ENCODE measurements at regions not wholly inside any gene's neighbourhood (a gene's known extent, or its start where the extent isn't known, plus 50 kb on each side); places are given as distances from the start of the nearest gene placed in this dataset.

DNA sequence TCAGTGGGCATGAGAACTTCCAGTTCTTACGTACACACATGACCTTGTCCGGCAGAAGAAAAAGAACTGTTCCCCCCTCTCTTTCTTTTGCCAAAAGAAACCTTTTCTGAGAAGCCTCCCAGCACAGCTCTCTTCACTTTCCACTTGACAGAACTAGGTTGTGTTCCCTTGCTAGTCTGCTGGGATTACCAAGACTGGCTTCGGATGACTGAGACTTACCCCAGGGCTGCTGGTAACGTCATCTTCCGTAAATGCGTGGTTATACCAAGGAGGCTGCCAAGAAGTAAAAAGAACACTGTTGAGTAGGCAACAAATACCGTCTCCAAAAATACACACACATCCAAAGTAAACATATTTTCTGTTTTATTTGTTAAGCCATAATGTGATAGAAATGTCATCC lies 908.2 kb downstream of the EFNB2 start:
- DNase-seq (ENCODE audit: low read depth, low spot score) = peak; percentile 67

DNA sequence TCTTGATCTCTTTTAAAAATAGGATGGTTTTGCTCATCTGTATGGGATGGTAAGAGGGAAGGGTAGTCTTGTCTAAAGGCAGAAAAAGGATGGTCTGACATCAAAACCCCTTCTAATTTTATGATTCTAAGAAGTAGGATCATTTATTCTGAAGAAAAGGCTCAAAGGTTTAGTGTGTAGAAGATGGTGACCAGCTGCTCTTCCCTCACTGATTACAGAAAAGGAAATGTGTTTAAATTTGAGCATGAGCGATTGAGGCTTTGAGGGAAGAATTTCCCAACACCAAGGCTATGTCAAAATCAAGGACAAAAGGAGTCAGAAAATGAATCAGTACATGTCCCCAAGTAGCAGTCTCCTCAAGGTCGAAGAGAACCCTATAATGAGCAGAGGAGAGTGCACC lies 909.8 kb downstream of the EFNB2 start:
- no peak for DNase-seq (ENCODE audit: low read depth, low spot score)

DNA sequence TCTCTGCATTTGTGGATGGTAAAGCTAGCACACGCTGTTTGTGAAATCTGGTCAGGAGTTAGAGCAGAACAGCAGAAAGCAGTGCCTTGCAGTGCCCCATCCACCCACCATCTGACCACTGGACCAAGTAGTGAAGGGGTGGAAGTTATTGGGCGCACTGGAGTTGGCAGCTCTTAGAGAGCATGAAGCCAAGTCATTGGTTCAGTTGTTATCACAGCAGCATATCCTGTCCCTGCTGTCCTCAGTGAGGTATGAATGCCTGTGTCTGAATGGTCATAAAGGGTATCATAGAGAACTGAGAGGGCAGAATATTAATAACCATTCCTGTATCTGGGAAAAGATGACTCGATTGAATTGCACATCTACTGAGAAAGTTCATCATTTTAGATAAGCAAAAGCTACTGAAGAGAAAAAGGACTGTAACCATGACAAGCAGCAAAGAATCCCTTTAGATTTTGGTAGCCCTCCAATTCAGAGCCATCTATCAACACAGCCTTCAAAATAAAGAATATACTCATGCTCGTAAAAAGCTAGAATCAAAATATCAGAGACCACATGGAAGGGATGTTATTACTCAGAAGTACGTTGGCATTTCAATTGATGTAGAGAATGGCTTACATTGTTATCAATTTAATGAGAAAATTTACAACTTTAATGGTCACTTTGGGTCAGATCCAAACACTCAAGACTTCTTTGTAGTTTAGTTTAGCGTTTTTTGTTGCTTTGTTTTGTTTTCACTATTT lies 919.0 kb downstream of the EFNB2 start:
- DNase-seq (ENCODE audit: low read depth, low spot score) = peak; percentile 11

DNA sequence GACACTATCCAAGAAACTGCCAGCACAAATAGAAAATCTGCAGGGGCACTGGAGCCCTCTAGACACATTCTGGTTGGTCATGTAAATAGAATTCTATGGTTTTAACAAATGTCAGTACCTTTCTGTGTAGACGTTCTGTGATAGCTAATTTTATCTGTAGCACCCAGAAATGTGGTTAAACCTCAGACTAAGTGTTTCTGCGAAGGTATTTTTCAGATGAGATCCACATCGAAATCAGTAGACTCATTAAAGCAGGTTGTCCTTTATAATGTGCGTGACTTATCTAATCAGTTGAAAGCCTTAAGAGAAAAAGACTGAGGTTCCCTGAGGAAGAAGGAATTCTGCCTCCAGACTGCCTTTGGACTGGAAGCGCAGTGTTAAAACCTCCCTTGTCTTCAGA lies 922.9 kb downstream of the EFNB2 start:
- DNase-seq (ENCODE audit: low read depth, low spot score) = peak; percentile 23

DNA sequence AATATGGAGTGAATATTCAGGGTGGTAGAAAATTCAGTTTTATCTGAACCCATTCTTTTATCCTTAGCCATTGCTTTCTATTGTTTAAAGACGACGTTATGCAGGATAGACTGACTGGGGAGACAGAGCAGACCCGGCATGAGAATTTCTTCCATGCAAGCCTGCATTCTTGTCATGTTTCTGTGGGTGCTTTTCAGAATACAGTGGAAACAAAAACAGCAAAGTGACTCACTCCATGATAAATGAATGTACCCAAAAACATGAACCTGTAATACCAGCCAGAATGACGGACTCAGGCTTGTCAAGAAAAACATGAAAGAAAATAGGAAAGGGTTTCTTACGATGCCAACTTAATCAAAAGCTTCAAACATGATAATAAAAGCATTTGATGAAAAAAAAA lies 924.0 kb downstream of the EFNB2 start:
- DNase-seq (ENCODE audit: low read depth, low spot score) = peak; percentile 92

DNA sequence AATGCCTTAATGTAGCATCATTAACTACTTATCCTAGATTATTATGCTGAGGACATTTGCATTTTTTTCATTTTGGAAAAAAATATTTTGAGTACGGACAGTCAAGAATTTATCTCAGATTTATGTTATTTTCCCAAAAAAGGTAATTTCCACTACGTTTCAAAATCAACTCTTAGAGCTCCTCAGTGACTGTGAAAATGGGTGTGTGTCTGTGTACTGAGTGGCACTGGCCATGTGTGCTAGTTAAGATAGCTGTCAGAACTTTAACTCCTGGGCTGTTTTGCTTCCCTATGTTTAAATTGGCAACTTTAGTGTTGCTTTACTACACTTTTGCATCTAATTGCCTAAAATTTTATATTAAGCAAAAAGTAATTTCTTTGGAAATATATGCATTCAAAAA lies 927.4 kb downstream of the EFNB2 start:
- no peak for DNase-seq (ENCODE audit: low read depth, low spot score)

DNA sequence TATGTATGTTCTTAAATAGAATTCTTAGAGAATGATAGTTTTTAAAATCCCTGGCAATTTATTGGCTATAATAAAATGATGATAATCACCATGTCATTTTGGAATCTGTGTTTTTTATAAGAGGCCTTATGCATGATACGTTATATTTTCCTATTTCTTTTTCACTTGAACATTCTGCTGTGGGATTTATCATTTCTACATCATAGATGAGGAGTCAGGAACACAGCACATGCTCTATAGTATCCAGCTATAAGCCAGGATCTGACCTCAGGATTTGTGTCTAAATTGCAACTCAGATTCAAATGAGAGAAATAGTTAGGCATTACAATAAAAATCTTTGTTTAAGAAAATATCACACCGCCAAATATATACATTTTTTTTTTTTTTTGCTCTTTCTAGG lies 928.0 kb downstream of the EFNB2 start:
- no peak for DNase-seq (ENCODE audit: low read depth, low spot score)

DNA sequence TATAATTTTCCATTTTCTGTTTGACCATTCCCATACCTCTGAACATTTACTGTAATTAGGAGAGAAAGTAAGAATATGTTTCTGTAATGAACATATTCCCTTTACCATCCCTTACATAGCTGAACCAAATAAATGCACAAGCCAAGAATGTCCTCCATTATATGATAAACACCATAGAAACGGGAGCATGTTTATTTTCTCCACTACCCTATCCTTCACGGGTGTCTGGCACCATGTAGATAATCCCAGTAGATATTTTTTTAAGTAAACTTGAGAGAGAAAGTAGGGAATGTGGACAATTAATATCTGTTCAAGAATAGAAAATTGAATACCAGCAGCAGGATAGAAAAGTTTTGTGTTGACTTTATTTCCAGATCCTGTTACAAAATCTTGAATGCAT lies 928.4 kb downstream of the EFNB2 start:
- no peak for DNase-seq (ENCODE audit: low read depth, low spot score)

DNA sequence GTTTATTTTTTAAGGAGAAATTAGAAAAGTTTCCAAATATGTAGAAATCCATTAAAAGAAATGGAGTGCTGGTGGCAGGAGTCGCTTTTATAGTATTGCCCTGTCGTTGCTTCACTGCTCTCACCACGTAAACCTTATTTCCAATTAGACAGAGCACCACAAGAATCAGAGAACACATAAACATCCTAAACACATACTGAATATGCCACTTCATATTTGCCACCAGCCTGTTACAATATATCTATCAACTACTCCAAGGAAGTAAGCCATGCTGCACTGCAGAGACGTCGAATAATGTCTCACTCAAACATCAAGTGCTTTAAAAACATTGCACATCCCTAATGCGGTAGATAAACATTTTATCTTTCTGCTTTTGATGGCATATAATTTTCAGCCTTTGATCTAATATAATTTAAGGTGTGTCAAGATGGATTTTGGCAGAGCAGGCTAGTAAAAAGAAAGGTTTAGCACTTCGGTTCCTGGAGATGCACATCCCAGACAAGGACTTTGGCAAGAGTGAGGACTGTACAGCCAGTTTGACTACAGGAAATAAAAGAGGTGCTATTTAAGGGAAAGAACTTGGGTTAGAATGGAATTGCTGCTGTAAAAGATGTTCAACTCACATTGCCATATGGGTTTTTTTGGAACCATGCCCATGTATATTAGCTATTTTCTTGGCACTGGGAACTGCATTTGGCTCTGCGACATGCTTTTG lies 932.3 kb downstream of the EFNB2 start:
- DNase-seq (ENCODE audit: low read depth, low spot score) = no peak

DNA sequence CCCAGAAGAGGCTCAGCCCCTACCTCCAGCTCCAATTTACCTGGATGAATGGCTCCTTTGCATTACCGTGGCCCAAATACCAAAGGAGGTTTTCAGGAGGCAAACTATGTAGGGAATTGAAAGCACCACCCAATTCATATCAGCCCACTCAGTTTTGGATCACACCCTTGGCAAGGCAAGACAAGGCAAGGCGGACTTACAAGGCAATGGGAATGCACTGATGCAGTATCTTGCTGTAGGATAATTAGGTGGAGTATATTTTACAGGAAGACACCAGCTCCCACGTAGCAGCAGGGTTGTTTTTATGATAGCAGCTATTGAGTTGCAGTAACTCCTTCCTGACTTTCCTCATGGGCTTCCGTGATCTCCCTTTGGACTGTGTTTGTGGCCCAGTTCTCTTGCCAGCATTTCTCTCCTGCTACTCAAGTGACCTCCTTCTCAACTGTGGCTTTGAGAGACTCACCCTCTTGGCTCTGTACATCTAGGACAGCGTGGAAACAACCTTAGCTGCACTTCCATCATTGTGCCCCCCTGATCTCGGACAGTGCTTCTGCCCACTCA lies 935.9 kb downstream of the EFNB2 start:
- no peak for DNase-seq (ENCODE audit: low read depth, low spot score)

DNA sequence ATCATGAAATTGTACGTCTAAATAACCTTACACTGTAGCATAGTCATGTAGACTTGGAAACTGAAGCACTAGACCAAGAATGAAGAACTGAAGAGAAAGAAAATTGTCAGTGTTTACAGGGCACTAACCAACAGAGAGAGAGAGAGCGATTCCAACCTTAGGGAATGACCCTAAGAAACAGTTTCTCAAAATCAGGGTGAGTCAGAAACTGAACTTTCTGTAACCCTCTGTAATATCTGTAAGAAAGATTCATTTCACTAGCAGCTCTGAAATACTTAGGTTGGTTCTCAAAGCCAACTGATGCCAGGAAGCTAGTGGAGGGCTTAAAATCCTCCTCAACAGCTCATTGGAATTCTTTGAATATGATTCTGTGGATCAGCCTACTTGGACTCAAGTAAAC lies 936.9 kb downstream of the EFNB2 start:
- peak; percentile 74 for DNase-seq (ENCODE audit: low read depth, low spot score)

DNA sequence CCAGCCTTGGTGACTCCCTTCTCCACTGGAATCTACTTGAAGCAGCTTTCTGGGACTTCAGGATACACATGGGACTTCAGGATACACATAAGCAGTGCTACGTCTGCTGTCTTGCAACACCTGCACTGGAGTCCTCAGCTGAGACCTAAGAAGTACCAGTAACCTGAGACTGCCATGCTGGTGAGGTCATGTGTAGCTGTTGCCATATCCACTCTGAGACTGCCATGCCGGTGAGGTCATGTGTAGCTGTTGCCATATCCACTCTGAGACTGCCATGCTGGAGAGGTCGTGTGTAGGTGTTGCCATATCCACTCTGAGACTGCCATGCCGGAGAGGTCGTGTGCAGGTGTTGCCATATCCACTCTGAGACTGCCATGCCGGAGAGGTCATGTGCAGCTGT lies 937.9 kb downstream of the EFNB2 start:
- DNase-seq (ENCODE audit: low read depth, low spot score) = no peak

DNA sequence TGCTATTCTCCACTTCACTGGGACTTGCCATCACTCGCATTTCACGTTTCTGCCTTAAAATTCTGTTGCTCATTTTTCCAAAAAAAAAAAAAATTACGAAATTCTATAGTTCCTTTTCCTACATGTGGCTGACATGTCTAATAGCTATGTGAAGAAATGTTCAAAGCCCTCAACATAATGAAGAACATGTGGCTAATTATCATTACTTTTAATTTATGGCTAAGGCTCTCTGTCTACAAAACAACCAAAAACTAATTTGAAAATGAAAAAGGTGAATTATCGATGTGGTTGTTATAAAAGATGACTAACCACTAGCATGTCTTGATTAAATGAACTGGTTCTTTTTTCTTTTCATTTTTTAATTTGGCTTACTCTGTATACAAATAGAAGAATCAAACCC lies 940.0 kb downstream of the EFNB2 start:
- DNase-seq (ENCODE audit: low read depth, low spot score) = no peak

DNA sequence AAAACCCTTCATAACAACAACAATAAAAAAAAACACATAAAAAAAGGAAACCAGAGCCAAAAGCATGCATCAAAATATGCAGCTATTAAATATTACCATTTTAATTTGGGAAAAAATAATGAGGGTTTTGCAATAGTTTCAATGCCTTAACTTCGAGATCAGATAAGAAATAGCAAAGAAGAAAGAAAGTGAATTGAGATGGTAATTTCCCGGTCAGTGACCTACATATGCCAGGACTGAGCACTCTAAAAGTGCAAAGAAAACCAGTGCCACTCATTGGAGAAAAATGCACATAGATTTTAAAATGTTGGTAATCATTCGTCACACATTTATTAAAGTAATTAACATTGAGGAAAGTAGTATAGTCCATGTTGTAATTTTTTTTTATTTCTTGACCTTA lies 944.2 kb downstream of the EFNB2 start:
- DNase-seq (ENCODE audit: low read depth, low spot score) = no peak

DNA sequence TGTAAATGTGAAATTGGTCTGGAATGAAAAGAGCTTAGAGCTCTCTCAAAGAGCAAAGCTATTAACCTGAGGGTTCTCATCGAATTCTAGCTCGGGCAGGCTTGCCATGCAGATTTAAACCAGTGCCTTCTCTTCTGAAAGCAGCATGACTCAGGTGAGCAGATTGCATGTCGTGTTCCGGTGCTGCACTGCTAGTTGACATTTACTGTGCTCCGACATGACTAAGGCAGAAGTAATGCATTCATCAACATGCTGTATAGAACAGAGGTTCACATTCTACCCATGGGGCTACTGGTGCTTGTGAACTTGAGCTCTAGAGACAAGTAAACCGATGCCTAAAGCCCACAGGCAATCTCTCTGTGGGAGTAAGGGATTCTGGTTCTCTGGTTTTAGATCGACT lies 947.7 kb downstream of the EFNB2 start:
- DNase-seq (ENCODE audit: low read depth, low spot score) = peak; percentile 66

DNA sequence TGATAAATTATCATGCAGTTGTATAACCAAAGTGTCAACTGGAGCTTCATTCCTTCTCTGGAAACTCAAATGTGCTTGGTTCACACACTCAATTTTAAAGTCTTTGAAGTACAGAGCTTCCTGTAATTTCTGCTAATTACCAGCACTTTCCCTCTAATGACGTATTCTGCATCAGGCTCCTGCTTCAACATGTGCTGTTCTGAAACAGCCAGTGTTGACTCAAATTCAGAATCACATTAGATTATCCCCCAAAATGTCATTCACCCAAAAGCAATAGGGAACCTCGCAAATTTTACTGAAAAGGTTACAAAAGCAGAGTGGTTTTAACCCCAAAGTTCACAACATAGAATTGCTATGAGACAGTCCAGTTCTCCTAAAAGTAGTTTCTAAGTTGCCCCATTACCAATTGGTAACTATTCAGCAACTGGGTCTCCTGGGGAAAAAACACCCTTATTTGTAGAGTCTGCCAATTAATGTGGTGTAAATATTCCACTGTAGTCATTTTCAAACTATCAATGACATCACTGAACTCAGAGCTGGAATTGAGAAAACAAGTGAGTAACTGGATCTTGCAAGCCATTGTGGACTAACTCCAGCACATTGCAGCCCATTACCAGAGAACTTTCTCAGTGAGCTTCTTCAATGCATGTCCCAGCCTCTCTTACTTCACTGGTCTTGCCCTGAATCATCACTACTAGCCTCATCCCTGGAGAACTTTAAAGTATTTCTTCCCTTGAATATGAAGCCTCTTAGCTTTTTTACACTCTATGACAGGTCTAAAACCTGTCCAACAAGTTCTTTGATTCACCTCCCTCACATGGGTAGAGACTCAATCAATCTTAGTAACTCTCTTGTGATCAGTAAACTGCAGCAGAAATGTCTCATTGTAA lies 955.4 kb downstream of the EFNB2 start:
- no peak for DNase-seq (ENCODE audit: low read depth, low spot score)

DNA sequence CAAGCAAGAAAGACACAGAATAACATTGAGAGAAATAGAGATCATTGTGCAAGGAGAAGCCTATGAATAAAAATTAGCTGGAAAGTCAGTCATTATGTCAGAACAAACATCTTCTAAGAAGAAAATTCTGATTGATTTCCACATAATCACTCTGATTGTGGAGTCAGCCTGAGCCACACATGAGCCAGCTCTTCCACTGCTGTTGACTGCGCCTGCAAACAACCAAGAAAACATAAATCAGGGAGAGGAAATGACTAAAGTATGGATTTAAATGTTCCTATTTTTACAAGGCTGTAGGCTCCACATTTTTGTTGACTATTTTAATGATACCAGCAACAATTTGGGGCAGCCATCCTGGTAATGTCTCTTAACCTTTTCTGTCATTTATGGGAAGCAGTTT lies 962.3 kb downstream of the EFNB2 start:
- DNase-seq (ENCODE audit: low read depth, low spot score) = no peak

DNA sequence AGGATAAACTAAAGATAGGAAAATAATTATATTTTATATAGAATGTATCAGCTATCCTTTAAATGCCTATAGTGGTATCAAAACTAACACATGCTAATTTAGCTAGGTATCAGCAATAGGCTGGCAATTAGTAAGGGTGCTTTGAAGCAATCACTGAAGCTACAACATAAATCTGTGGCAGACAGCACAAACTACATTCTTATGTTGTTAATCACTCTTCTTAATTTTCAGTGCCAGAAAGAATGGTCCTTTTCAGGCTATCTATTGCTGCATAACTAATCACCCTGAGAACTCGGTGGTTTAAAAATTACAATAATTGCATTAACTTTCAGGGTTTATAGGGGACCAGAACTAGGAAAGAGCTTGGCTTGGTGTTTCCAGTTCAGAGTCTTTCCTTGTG lies 963.1 kb downstream of the EFNB2 start:
- DNase-seq (ENCODE audit: low read depth, low spot score) = peak; percentile 24

DNA sequence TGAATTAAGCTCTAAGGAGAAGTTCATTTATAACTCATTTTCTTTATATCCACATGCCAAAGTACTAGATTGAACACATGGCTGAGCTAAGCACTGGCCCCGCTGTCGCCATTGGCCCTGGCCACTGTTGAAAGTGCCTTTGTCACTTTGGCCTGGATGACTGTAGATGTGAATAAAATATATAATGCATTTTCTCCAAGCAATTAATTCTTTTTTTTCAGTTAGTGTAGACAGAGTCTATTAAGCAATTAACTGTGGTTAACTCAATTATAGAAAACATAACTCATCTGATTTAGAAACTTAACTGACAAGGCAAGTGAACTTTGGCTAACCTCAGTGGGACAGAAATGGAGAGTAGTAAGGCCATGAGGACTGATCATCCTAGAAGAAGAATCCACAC lies 965.6 kb downstream of the EFNB2 start:
- no peak for DNase-seq (ENCODE audit: low read depth, low spot score)

DNA sequence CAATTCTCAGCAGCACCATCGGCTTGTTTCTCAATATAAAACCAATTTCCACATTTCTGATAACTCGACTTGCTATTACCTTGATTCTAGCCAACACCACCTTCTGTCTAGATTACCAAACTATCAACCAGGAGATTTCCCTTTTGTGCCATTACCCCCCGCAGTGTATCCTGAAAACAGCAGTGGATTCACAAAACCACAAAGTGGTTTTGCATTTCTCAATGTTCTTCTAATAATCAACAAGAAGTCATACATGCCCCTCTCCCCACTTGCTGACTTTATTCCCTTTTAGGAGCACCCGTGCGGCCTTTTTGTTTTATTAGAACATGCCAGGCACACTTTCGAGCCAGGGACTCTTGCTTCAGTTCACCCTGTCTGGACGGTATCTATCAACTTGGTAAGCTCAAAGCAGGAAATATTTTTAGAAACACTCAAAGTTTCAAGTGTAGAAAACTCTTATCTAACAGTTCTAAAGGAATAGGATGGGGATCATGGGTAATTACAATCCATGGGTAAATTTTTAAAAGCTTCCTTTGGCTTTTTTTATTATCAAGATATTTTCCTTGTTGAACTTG lies 967.4 kb downstream of the EFNB2 start:
- no peak for DNase-seq (ENCODE audit: low read depth, low spot score)

DNA sequence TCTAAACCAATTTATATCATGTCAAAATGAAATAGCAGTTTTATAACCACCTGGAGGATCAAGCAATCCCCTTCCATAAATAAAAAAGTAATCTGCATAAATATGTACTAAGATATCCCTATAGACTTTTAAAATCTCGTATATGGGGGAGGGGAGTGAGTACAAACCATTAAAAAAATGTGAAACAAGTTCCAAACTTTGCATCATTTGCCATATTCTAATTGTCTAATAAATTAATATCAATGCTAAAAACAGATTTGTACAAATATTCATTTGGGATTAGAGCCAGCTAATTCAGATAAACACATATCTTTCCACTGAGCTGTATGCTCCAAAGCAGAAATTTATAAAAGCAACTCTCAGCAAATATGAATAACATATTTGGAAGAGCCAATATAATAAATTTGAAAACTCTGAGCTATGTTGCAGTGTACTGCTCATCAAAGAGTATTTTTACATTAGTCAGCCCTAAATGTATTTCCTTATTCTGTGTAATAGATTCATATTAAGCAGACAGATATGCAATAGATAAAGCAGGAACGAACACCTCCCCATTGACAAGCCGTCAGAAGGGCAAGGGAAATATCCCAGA lies 970.2 kb downstream of the EFNB2 start:
- no peak for DNase-seq (ENCODE audit: low read depth, low spot score)
